PC-9 (cell line): ENCODE measurements at regions not wholly inside any gene's neighbourhood (a gene's known extent, or its start where the extent isn't known, plus 50 kb on each side); places are given as distances from the start of the nearest gene placed in this dataset.

Experiments
- EZH2 ChIP-seq: fragments of 200-600 bp; sonication (generic); IDR thresholded peaks from 2 replicates; pipeline ENCODE4 v1.8.0; 2017; ENCODE audit warnings: antibody characterized with exemption, low read depth
- TF ChIP-seq, protein P1 (sequence below): fragments of 200-600 bp; sonication (generic); conservative IDR thresholded peaks from 2 replicates; pipeline ENCODE4 v1.6.1; 2017; ENCODE audit warnings: mixed run types, antibody characterized with exemption, mild to moderate bottlenecking, moderate library complexity

- TF ChIP-seq, protein P1, sequence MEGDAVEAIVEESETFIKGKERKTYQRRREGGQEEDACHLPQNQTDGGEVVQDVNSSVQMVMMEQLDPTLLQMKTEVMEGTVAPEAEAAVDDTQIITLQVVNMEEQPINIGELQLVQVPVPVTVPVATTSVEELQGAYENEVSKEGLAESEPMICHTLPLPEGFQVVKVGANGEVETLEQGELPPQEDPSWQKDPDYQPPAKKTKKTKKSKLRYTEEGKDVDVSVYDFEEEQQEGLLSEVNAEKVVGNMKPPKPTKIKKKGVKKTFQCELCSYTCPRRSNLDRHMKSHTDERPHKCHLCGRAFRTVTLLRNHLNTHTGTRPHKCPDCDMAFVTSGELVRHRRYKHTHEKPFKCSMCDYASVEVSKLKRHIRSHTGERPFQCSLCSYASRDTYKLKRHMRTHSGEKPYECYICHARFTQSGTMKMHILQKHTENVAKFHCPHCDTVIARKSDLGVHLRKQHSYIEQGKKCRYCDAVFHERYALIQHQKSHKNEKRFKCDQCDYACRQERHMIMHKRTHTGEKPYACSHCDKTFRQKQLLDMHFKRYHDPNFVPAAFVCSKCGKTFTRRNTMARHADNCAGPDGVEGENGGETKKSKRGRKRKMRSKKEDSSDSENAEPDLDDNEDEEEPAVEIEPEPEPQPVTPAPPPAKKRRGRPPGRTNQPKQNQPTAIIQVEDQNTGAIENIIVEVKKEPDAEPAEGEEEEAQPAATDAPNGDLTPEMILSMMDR, result no peak
- TF ChIP-seq EZH2, result no peak
Measured at GRCh38 chr1:116309090-116309870, 63.8 kb upstream of the ATP1A1 start.
